Left cardiac atrium (tissue), 4 donors: ENCODE measurements at regions not wholly inside any gene's neighbourhood (a gene's known extent, or its start where the extent isn't known, plus 50 kb on each side); places are given as distances from the start of the nearest gene placed in this dataset.

Source experiments
- ATAC-seq, 2 donors: fragments of 200-7000 bp; cut with Tn5 transposase; one replicate each; pipeline ENCODE4 v1.9.1; 2020; ENCODE audit warnings: mild to moderate bottlenecking in 2 of 2, moderate library complexity in 2 of 2
- DNase-seq: peaks from one replicate; pipeline ENCODE4 v3.0.0-alpha.2; 2020
- intact Hi-C, 2 donors: fragments of 100-400 bp; cut with DNase I; formaldehyde crosslinking; loops; one replicate each; pipeline versions ENCODE4 v1.14.1 to v1.15.1; 2022 to 2023
- donor health status: DM: no; HTN: yes; CAD: no.
- donor health status: DM: no; HTN: yes; CAD: no; lungs with severe emphysema.
- donor health status: DM: yes; HTN: yes; CAD: no.
- donor health status: Dilated cardiomyopathy.

GRCh38 chr2:53098696-53099078 is 668.9 kb upstream of the CHAC2 start:
- no peak for ATAC-seq
- intact Hi-C loops, result no loop called here
- DNase-seq, result no peak

- intact Hi-C loops, result no loop called here
- DNase-seq (no peak), ATAC-seq (no peak)
These were observed 671.3 kb upstream of the CHAC2 start for GRCh38 chr2:53096351-53096750.

- intact Hi-C loops, result no loop called here
- ATAC-seq, result no peak
These were observed 671.9 kb upstream of the CHAC2 start for GRCh38 chr2:53095664-53096063.

GRCh38 chr2:53095227-53095626 is 672.4 kb upstream of the CHAC2 start:
- intact Hi-C loops, result no loop called here
- DNase-seq (no peak), ATAC-seq (no peak)

More at GRCh38 chr2:53095664-53096063, 671.9 kb upstream of the CHAC2 start:
- no peak for DNase-seq

- intact Hi-C loops, result no loop called here
- ATAC-seq, result no peak
- no peak for DNase-seq
These were observed 674.2 kb upstream of the CHAC2 start for GRCh38 chr2:53093355-53093754.

- intact Hi-C loops, result no loop called here
- ATAC-seq (no peak), DNase-seq (no peak)
These were observed 676.4 kb upstream of the CHAC2 start for GRCh38 chr2:53091183-53091582.

- ATAC-seq (no peak), DNase-seq (no peak)
- intact Hi-C loops, result no loop called here
These were observed 679.6 kb upstream of the CHAC2 start for GRCh38 chr2:53087874-53088461.

GRCh38 chr2:53087262-53087873 is 680.2 kb upstream of the CHAC2 start:
- DNase-seq (no peak), ATAC-seq (no peak)
- intact Hi-C loops, result no loop called here

GRCh38 chr2:53077413-53077812 is 690.2 kb upstream of the CHAC2 start:
- intact Hi-C loops, result no loop called here
- ATAC-seq, result no peak

GRCh38 chr2:53075760-53076159 is 691.8 kb upstream of the CHAC2 start:
- peak; percentile 22 for DNase-seq

More at GRCh38 chr2:53077413-53077812, 690.2 kb upstream of the CHAC2 start:
- no peak for DNase-seq

GRCh38 chr2:53067533-53067932 is 700.1 kb upstream of the CHAC2 start:
- ATAC-seq (no peak), DNase-seq (no peak)
- intact Hi-C loops, result no loop called here

More at GRCh38 chr2:53075760-53076159, 691.8 kb upstream of the CHAC2 start:
- ATAC-seq, result no peak
- intact Hi-C loops, result no loop called here

GRCh38 chr2:53067056-53067455 is 700.5 kb upstream of the CHAC2 start:
- intact Hi-C loops, result no loop called here
- ATAC-seq (no peak), DNase-seq (no peak)

GRCh38 chr2:53064154-53064553 is 703.5 kb upstream of the CHAC2 start:
- intact Hi-C loops, result no loop called here
- DNase-seq (no peak), ATAC-seq (no peak)

- intact Hi-C loops, result no loop called here
- ATAC-seq (peak in 1 of 2 donors; percentile 70), DNase-seq (no peak)
These were observed 709.1 kb upstream of the CHAC2 start for GRCh38 chr2:53058526-53058925.

- DNase-seq, result no peak
- ATAC-seq, result no peak
These were observed 713.7 kb upstream of the CHAC2 start for GRCh38 chr2:53053937-53054336.

GRCh38 chr2:53051157-53051556 is 716.4 kb upstream of the CHAC2 start:
- ATAC-seq (no peak), DNase-seq (no peak)
- intact Hi-C loops, result no loop called here

More at GRCh38 chr2:53053937-53054336, 713.7 kb upstream of the CHAC2 start:
- intact Hi-C loops, result no loop called here

- intact Hi-C loops, result no loop called here
- ATAC-seq (no peak), DNase-seq (no peak)
These were observed 726.9 kb upstream of the CHAC2 start for GRCh38 chr2:53040536-53041229.

- DNase-seq (no peak), ATAC-seq (peak in 1 of 2 donors; percentile 95)
- intact Hi-C loops, result no loop called here
These were observed 731.4 kb upstream of the CHAC2 start for GRCh38 chr2:53036196-53036595.

- intact Hi-C loops, result no loop called here
- DNase-seq (no peak), ATAC-seq (no peak)
These were observed 732.5 kb upstream of the CHAC2 start for GRCh38 chr2:53035153-53035552.

- intact Hi-C loops, result no loop called here
- ATAC-seq, result peak in 1 of 2 donors; percentile 44
- no peak for DNase-seq
These were observed 734.2 kb upstream of the CHAC2 start for GRCh38 chr2:53033411-53033810.
